HCT116 (cell line): ENCODE measurements at regions not wholly inside any gene's neighbourhood (a gene's known extent, or its start where the extent isn't known, plus 50 kb on each side); places are given as distances from the start of the nearest gene placed in this dataset.

Source experiments
- ATAC-seq: fragments of 200-7000 bp; cut with Tn5 transposase; 2 replicates; pipeline ENCODE4 v1.9.1; 2020; ENCODE audit warnings: mild to moderate bottlenecking, moderate library complexity
- BruUV-seq: library from RNA; stranded (reverse); fragments of 400-500 nt; replicated peaks from 2 replicates; lab custom pipeline; 2021; lab: Mats Ljungman, UMichigan
- CTCF ChIA-PET: fragments of 300-600 bp; sonication (Branson Sonifier 250); formaldehyde crosslinking; loops from one replicate; lab custom pipeline; 2021; ENCODE audit warnings: antibody characterized with exemption; lab: Charles Lee
- POLR2A ChIA-PET: fragments of 300-600, 350-600 bp; sonication (Branson Sonifier 250); formaldehyde crosslinking; loops from one replicate; lab custom pipeline; 2021; ENCODE audit warnings: antibody characterized with exemption; lab: Charles Lee
- RAD21 ChIA-PET, 2 experiments: fragments of 300-600 bp; sonication (Branson Sonifier 250); formaldehyde crosslinking; loops; one replicate each; lab custom pipeline; 2023; ENCODE audit warnings: low total read pairs in 2 of 2; ENCODE audit not compliant: uncharacterized antibody in 2 of 2, unreplicated experiment in 2 of 2, low non-redundant PET in 1 of 2; lab: Charles Lee
- DNase-seq: peaks from one replicate; pipeline ENCODE4 v3.0.0-alpha.2; 2010; ENCODE audit warnings: low read depth, low spot score
- H2AFZ ChIP-seq: fragments of 200-600 bp; shearing (Covaris generic), sonication (generic); 2 replicates; pipeline ENCODE4 v1.6.1; 2017; ENCODE audit warnings: low read depth, mixed run types, mixed read lengths, antibody characterized with exemption, low read length; ENCODE audit not compliant: poor library complexity, severe bottlenecking
- H3K27ac ChIP-seq: 2 replicates; pipeline ENCODE4 v1.5.1; 2012; ENCODE audit warnings: low read depth, low read length
- H3K27me3 ChIP-seq: fragments of 200-600 bp; sonication (generic); 2 replicates; pipeline ENCODE4 v1.6.1; 2016; ENCODE audit warnings: mixed run types, low read length, mixed read lengths; ENCODE audit not compliant: insufficient read depth
- H3K36me3 ChIP-seq, 2 experiments: fragments of 200-500 bp in 1 of 2; fragments of 200-600 bp in 1 of 2; sonication (Bioruptor generic) in 1 of 2; sonication (generic) in 1 of 2; 2 replicates each; pipeline versions ENCODE4 v1.5.1 to v1.6.1; 2014 to 2016; ENCODE audit warnings: low read length in 2 of 2, inconsistent platforms in 1 of 2, mixed read lengths in 1 of 2, mixed run types in 1 of 2; ENCODE audit not compliant: insufficient read depth in 2 of 2, control insufficient read depth in 1 of 2
- H3K4me1 ChIP-seq, 2 experiments: fragments of 200-600 bp in 1 of 2; sonication (generic) in 1 of 2; 2 replicates each; pipeline versions ENCODE4 v1.5.1 to v1.6.1; 2012 to 2017; ENCODE audit warnings: low read length in 2 of 2, inconsistent platforms in 1 of 2, mild to moderate bottlenecking in 1 of 2, mixed read lengths in 1 of 2, mixed run types in 1 of 2, moderate library complexity in 1 of 2; ENCODE audit not compliant: insufficient read depth in 2 of 2, control insufficient read depth in 1 of 2
- H3K4me2 ChIP-seq: fragments of 200-600 bp; sonication (generic); 2 replicates; pipeline ENCODE4 v1.6.1; 2017; ENCODE audit warnings: mixed run types, low read length, mixed read lengths
- H3K4me3 ChIP-seq, 2 experiments: fragments of 200-600 bp in 1 of 2; sonication (generic) in 1 of 2; replicated peaks in 1 of 2; 2 replicates each; pipeline ENCODE4 v1.5.1; 2011 to 2016; ENCODE audit warnings: low read length in 2 of 2, control low read depth in 1 of 2, low read depth in 1 of 2, mild to moderate bottlenecking in 1 of 2, mixed read lengths in 1 of 2, mixed run types in 1 of 2
- H3K79me2 ChIP-seq: fragments of 200-600 bp; sonication (generic); 2 replicates; pipeline ENCODE4 v1.6.1; 2017; ENCODE audit warnings: mild to moderate bottlenecking, mixed run types, low read length, moderate library complexity, mixed read lengths; ENCODE audit not compliant: insufficient read depth
- H3K9ac ChIP-seq: fragments of 200-600 bp; sonication (generic); 2 replicates; pipeline ENCODE4 v1.6.1; 2016; ENCODE audit warnings: low read length, mixed read lengths
- H3K9me2 ChIP-seq: fragments of 200-600 bp; sonication (generic), shearing (Covaris generic); 2 replicates; pipeline ENCODE4 v1.6.1; 2017; ENCODE audit warnings: mixed run types, mild to moderate bottlenecking, moderate library complexity; ENCODE audit not compliant: insufficient read depth
- H3K9me3 ChIP-seq, 2 experiments: fragments of 200-500 bp in 1 of 2; fragments of 200-600 bp in 1 of 2; sonication (Bioruptor generic) in 1 of 2; sonication (generic) in 1 of 2; 2 replicates each; pipeline ENCODE4 v1.6.1; 2014 to 2017; ENCODE audit warnings: low read length in 2 of 2, mixed read lengths in 2 of 2, inconsistent platforms in 1 of 2, low read depth in 1 of 2, mild to moderate bottlenecking in 1 of 2, mixed run types in 1 of 2, moderate library complexity in 1 of 2; ENCODE audit not compliant: control insufficient read depth in 1 of 2, insufficient read depth in 1 of 2
- H4K20me1 ChIP-seq: fragments of 200-600 bp; sonication (generic), shearing (Covaris generic); 2 replicates; pipeline ENCODE4 v1.6.1; 2017; ENCODE audit warnings: mixed run types, mild to moderate bottlenecking, moderate library complexity; ENCODE audit not compliant: insufficient read depth
- ATF3 ChIP-seq: IDR thresholded peaks from 2 replicates; pipeline ENCODE4 v1.6.1; 2012
- CBX3 ChIP-seq: IDR thresholded peaks from 2 replicates; pipeline ENCODE4 v1.6.1; 2012; ENCODE audit warnings: low read depth
- CTCF ChIP-seq, 3 experiments: fragments of 200-600 bp in 1 of 3; sonication (generic) in 1 of 3; IDR thresholded peaks in 2 of 3; conservative IDR thresholded peaks in 1 of 3; 2 replicates each; pipeline ENCODE4 v1.5.1; 2012 to 2017; ENCODE audit warnings: low read depth in 2 of 3, low read length in 2 of 3, antibody characterized with exemption in 1 of 3, borderline replicate concordance in 1 of 3, control low read depth in 1 of 3, mild to moderate bottlenecking in 1 of 3, mixed read lengths in 1 of 3, mixed run types in 1 of 3, moderate library complexity in 1 of 3; ENCODE audit not compliant: insufficient read depth in 1 of 3
- ELF1 ChIP-seq: IDR thresholded peaks from 2 replicates; pipeline ENCODE4 v1.6.1; 2012; ENCODE audit warnings: low read depth, borderline replicate concordance
- EZH2 ChIP-seq: fragments of 200-600 bp; sonication (generic); IDR thresholded peaks from 2 replicates; pipeline ENCODE4 v1.6.1; 2017; ENCODE audit warnings: antibody characterized with exemption, mixed run types
- POLR2AphosphoS5 ChIP-seq: IDR thresholded peaks from 2 replicates; pipeline ENCODE4 v1.6.1; 2011; ENCODE audit warnings: mild to moderate bottlenecking, low read depth, low read length, moderate library complexity
- RAD21 ChIP-seq: IDR thresholded peaks from 2 replicates; pipeline ENCODE4 v1.6.1; 2012; ENCODE audit warnings: low read depth, mild to moderate bottlenecking
- REST ChIP-seq: IDR thresholded peaks from 2 replicates; pipeline ENCODE4 v1.6.1; 2012; ENCODE audit warnings: low read depth
- SRF ChIP-seq: IDR thresholded peaks from 2 replicates; pipeline ENCODE4 v1.6.1; 2012; ENCODE audit warnings: low read depth
- TCF7L2 ChIP-seq: IDR thresholded peaks from 2 replicates; pipeline ENCODE4 v1.7.0; 2011; ENCODE audit warnings: borderline replicate concordance, inconsistent platforms; ENCODE audit not compliant: insufficient read depth, insufficient read length; ENCODE audit errors: extremely low read depth
- YY1 ChIP-seq: IDR thresholded peaks from 2 replicates; pipeline ENCODE4 v1.6.1; 2011; ENCODE audit warnings: low read length, low read depth, moderate library complexity, mild to moderate bottlenecking; ENCODE audit not compliant: insufficient replicate concordance; ENCODE audit errors: extremely low read depth
- ZFX ChIP-seq: fragments of 450-650 bp; IDR thresholded peaks from 2 replicates; pipeline ENCODE4 v1.6.1; 2017
- intact Hi-C: fragments of 100-400 bp; cut with micrococcal nuclease; formaldehyde crosslinking; loops from 2 replicates; pipeline ENCODE4 v1.10.0; 2022
- TF ChIP-seq, protein P1 (sequence below): IDR thresholded peaks from 2 replicates; pipeline ENCODE4 v1.6.1; 2012

DNA sequence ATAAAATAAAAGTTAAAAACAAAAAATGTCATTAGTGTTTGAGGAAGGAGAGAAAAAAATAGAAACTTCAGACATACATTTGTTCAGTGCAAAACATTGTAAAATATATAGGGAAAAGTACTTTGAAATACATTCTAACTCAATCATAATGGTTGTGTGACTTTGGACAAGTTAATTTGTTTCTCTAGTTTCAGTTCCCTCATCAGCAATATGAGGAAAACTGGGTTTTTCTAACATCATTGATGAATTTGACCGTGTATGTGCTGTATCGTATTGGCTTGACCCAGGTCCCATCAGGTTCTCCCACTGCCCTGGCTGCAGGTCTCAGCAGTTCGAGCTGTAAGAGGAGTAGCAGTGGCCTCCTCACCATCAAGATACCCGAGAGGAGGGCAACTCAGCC lies 173.9 kb upstream of the ATF7IP start:
- RAD21 ChIA-PET = no interaction called here

GRCh38 chr12:14193639-14194038 lies 171.8 kb upstream of the ATF7IP start:
- Histone ChIP-seq H4K20me1 (no peaks in the 10 kb centered on the region), H3K79me2 (no peaks in the 10 kb centered on the region), H3K36me3 (no peaks in the 10 kb centered on the region), H3K4me2 (no peak overlapping the region), H3K27me3 (no peaks in the 10 kb centered on the region), H3K27ac (no peak overlapping the region), H3K9ac (no peak overlapping the region), H3K4me1 (no peaks in the 10 kb centered on the region), H2AFZ (no peak overlapping the region), H3K4me3 (no peak overlapping the region), H3K9me2 (no peaks in the 10 kb centered on the region), H3K9me3 (no peaks in the 10 kb centered on the region)
- intact Hi-C loops = no loop called here
- ChIA-PET CTCF (no interaction called here), POLR2A (no interaction called here), RAD21 (no interaction called here)
- BruUV-seq = no TSS peak
- ATAC-seq (no peak), DNase-seq (no peak)
- TF ChIP-seq REST = no peak
- no peak for TF ChIP-seq ELF1
- TF ChIP-seq CTCF (IDR thresholded peaks at IDR 0.05 in 2 of 3, conservative IDR thresholded peaks at IDR 0.05 in 1 of 3; ENCODE audit: borderline replicate concordance in 1 of 3, insufficient read depth in 1 of 3, low read depth in 2 of 3, low read length in 2 of 3) = no peak
- no peak for TF ChIP-seq ZFX
- TF ChIP-seq SRF = no peak
- no peak for TF ChIP-seq POLR2AphosphoS5
- no peak for TF ChIP-seq RAD21
- no peak for TF ChIP-seq CBX3
- TF ChIP-seq YY1 = no peak
- TF ChIP-seq ATF3 = no peak

More for the DNA sequence above, 173.9 kb upstream of the ATF7IP start:
- H3K4me1 ChIP-seq = no peaks in the 10 kb centered on the region
- ChIA-PET POLR2A (no interaction called here), CTCF (no interaction called here)
- DNase-seq (no peak), ATAC-seq (no peak)
- no peak for TF ChIP-seq EZH2
- no peak for TF ChIP-seq POLR2AphosphoS5
- no peak for TF ChIP-seq TCF7L2
- no peak for TF ChIP-seq SRF
- TF ChIP-seq, protein P1, sequence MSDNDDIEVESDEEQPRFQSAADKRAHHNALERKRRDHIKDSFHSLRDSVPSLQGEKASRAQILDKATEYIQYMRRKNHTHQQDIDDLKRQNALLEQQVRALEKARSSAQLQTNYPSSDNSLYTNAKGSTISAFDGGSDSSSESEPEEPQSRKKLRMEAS = no peak
- TF ChIP-seq ZFX = no peak
- BruUV-seq = no TSS peak
- no peak overlapping the region for H3K4me2 ChIP-seq
- intact Hi-C loops = no loop called here
- no peak overlapping the region for H3K27ac ChIP-seq
- H4K20me1 ChIP-seq = no peaks in the 10 kb centered on the region
- H3K27me3 ChIP-seq = no peaks in the 10 kb centered on the region
- H2AFZ ChIP-seq = no peak overlapping the region
- H3K79me2 ChIP-seq = no peaks in the 10 kb centered on the region
- no peaks in the 10 kb centered on the region for H3K9me3 ChIP-seq
- no peaks in the 10 kb centered on the region for H3K36me3 ChIP-seq
- no peak overlapping the region for H3K9ac ChIP-seq
- no peaks in the 10 kb centered on the region for H3K9me2 ChIP-seq
- H3K4me3 ChIP-seq = no peak overlapping the region
